Right cardiac atrium (tissue), 5 donors: ENCODE measurements at regions not wholly inside any gene's neighbourhood (a gene's known extent, or its start where the extent isn't known, plus 50 kb on each side); places are given as distances from the start of the nearest gene placed in this dataset.

Source experiments
- ATAC-seq, 2 donors: fragments of 200-7000 bp; cut with Tn5 transposase; one replicate each; pipeline versions ENCODE4 v1.8.0 to v1.9.1; 2020; ENCODE audit warnings: moderate library complexity in 2 of 2, mild to moderate bottlenecking in 1 of 2
- DNase-seq, 3 donors: peaks; one replicate each; pipeline ENCODE4 v3.0.0-alpha.2; 2020
- H3K27ac ChIP-seq: one replicate; pipeline ENCODE4 v1.5.1; 2013; ENCODE audit warnings: mild to moderate bottlenecking, low read length, control low read depth, moderate library complexity
- H3K27me3 ChIP-seq: one replicate; pipeline ENCODE4 v1.6.1; 2013; ENCODE audit not compliant: control insufficient read depth, insufficient read depth
- H3K4me1 ChIP-seq: one replicate; pipeline ENCODE4 v1.6.1; 2013; ENCODE audit warnings: low read length; ENCODE audit not compliant: control insufficient read depth, insufficient read depth
- H3K4me3 ChIP-seq: one replicate; pipeline ENCODE4 v1.5.1; 2013; ENCODE audit warnings: low read length, control low read depth
- H3K9me3 ChIP-seq: one replicate; pipeline ENCODE4 v1.6.1; 2013; ENCODE audit warnings: low read length; ENCODE audit not compliant: control insufficient read depth
- WGBS: extraction: QIAGEN DNeasy Blood & Tissue Kit; methylation state at CpG from one replicate; pipeline ENCODE4 v1.1.7; 2013; 5-methylcytosine and 5-hydroxymethylcytosine counted together
- intact Hi-C, 4 donors: fragments of 100-400 bp; cut with DNase I; formaldehyde crosslinking; loops; one replicate each; pipeline versions ENCODE4 v1.11.0 to v1.14.0; 2022 to 2023
- donor health status: healthy with polysubstance abuse.
- donor health status: DM: no; HTN: yes; CAD: no.
- donor health status: DM: no; HTN: no; CAD: no.
- donor health status: DM: no; HTN: yes; CAD: no; lungs with severe emphysema.
- donor health status: DM: yes; HTN: yes; CAD: no.

DNA sequence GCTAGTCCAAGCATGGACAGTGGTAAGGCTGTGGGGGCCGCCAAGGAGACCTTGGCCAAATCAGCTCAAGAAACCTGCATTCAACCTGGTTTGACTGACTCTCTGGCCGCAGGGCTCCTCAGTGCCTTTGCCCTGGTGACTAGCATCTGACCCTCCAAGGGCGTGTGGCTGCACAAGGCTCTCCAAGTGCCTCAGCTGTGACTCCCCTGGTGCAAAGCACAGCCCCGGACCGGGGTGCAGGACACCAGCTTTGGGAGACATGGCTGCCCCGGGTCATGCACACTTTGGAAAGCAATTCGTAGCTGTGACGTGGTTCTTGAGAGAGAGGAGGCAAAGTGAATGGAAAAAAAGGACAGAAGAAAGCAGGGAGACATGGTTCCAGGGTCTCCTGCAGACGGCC is 245.2 kb upstream of the IRX2 start:
- no peaks in the 10 kb centered on the region for H3K27me3 ChIP-seq
- H3K4me3 ChIP-seq: no peak overlapping the region
- WGBS: 74% methylated on average over 9 of the region's 9 CpGs
- no peaks in the 10 kb centered on the region for H3K4me1 ChIP-seq
- ATAC-seq (no peak), DNase-seq (no peak)
- peaks cover 2% of the 10 kb centered on the region for H3K9me3 ChIP-seq
- intact Hi-C loops: no loop called here
- no peak overlapping the region for H3K27ac ChIP-seq

DNA sequence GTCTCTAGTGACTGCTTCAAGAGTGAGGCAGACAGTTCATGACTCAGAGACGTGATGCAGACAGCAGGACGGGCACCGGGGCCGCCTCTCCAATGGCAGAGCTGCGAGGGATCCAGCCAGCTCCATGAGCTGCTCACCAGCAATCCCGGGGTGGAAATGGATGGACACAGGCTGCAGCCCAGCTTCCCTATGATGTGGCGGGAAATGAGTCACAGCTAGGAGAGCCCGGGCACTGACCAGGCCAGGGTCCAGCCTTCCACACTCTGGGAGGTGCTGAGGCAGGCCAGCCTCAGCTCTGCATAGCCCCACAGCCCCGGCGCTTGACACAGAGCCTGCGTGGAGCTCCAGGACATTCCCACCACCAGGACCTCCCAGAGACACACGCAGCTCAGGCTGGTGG is 244.8 kb upstream of the IRX2 start:
- 81% methylated on average over 12 of the region's 12 CpGs for WGBS
- ATAC-seq: no peak

DNA sequence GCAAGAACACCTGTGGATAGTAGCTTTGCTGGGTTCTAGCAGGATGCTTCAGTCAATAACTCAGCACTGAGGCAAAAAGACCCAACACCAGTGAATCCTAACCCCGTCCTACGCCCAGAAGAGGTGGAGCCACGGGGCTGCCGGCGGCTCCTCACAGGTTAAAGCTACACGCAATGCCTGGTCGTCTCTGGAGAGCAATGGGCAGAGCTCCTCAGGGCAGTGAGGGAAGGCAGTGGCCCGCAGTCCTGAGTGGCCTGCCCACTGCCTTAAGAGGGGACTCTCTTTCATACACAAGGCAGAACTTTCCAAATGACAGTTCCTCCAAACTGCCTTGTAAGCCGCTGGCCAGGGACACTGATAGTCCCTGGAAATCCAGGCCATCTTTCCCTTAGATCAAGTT is 244.2 kb upstream of the IRX2 start:
- Histone ChIP-seq H3K27me3 (no peaks in the 10 kb centered on the region), H3K4me3 (no peak overlapping the region), H3K27ac (no peak overlapping the region), H3K9me3 (no peaks in the 10 kb centered on the region), H3K4me1 (no peaks in the 10 kb centered on the region)
- WGBS: 86% methylated on average over 9 of the region's 9 CpGs
- intact Hi-C loops: no loop called here
- DNase-seq (no peak), ATAC-seq (no peak)

More for the DNA sequence above, 244.8 kb upstream of the IRX2 start:
- DNase-seq: no peak
- Histone ChIP-seq H3K4me1 (no peaks in the 10 kb centered on the region), H3K4me3 (no peak overlapping the region), H3K27ac (no peak overlapping the region), H3K27me3 (no peaks in the 10 kb centered on the region), H3K9me3 (no peaks in the 10 kb centered on the region)
- intact Hi-C loops: no loop called here

DNA sequence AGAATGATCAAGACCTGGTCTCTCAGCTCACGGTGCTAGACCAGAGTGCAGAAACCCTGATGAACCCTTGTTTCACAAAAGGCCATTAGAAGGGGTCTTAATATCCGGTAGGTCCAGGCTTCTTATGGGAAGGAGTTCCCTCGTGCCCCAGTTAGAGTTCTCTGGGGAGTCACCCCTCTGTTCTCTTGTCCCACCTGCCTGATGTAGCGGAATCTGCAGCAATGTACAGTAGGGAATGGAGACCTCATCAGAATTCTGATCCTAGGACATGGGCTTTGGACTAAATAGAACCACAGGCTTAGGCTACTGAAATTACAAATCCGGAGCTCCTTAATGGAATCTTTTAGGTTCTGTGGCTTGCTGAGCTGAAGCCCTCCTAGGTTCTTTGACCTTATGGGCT is 243.6 kb upstream of the IRX2 start:
- intact Hi-C loops: no loop called here
- DNase-seq (no peak), ATAC-seq (no peak)
- H3K4me1 ChIP-seq: no peaks in the 10 kb centered on the region
- H3K9me3 ChIP-seq: no peaks in the 10 kb centered on the region
- no peaks in the 10 kb centered on the region for H3K27me3 ChIP-seq
- 88% methylated on average over 5 of the region's 5 CpGs for whole genome bisulfite sequencing
- no peak overlapping the region for H3K27ac ChIP-seq
- H3K4me3 ChIP-seq: no peak overlapping the region

DNA sequence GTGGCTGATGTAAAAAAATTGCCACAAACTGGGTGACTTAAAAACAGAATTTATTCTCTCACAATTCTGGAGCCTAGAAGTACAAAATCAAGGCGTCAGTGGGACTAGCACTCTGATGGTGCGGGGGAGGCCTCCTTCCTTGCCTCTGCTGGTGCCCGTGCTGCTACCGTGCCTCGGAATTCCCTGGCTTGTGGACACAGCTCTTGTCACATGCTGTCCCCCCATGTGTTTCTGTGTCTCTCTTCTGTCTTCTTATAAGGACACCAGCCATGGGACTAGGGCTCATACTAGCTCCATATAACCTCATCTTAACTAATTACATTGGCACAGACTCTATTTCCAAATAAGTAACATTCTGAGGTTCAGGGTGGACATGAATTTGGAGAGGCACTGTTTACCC is 242.3 kb upstream of the IRX2 start:
- ATAC-seq (no peak), DNase-seq (no peak)
- H3K4me3 ChIP-seq: no peak overlapping the region
- intact Hi-C loops: no loop called here
- no peak overlapping the region for H3K27ac ChIP-seq
- WGBS: 65% methylated on average over 5 of the region's 5 CpGs
- H3K27me3 ChIP-seq: no peaks in the 10 kb centered on the region
- peaks cover 3% of the 10 kb centered on the region for H3K9me3 ChIP-seq
- H3K4me1 ChIP-seq: no peaks in the 10 kb centered on the region

DNA sequence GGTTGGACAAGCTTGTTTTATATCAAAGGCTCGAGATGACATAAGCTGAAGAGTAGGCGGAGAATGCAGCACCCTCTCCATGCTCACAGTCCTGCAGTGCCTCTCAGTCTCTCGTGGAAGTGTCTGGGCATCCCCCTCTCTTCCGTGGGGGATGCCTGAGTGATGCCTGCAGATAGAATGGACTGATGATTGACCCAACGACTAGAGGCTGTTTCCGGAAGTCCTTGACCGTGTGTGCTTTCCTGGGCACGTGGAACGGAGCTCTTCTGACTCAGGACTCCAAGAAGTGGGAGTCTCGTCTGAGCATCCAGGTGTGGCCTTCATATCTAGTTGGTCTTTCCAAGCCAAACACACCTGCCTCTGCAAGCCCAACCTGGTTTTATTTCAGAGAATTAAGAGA is 241.8 kb upstream of the IRX2 start:
- H3K27ac ChIP-seq: no peak overlapping the region
- peaks cover 3% of the 10 kb centered on the region for H3K9me3 ChIP-seq
- no peak for ATAC-seq
- no peak for DNase-seq
- intact Hi-C loops: no loop called here
- H3K27me3 ChIP-seq: no peaks in the 10 kb centered on the region
- H3K4me3 ChIP-seq: no peak overlapping the region
- no peaks in the 10 kb centered on the region for H3K4me1 ChIP-seq
- 57% methylated on average over 10 of the region's 10 CpGs for WGBS

DNA sequence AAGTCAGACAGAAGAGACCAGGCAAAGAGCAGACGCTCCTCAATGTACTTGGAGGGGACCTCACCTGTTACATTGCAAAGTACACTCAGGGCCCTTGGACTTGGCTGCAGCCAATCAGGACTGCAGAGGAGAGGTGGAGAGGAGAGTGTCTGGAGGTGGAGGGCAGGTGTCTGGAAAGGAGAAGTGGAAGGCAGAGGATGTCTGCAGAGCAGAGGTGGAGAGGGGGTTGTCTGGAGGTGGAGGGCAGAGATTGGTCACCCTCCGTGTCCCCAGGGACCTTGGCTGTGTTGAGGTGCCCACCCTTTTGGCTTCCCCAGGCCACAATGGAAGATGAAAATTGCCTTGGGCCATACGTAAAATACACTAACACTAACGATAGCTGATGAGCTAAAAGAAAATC is 241.3 kb upstream of the IRX2 start:
- 83% methylated on average over 4 of the region's 4 CpGs for WGBS
- ATAC-seq: no peak
- no peak for DNase-seq
- Histone ChIP-seq H3K4me1 (no peaks in the 10 kb centered on the region), H3K27me3 (no peaks in the 10 kb centered on the region), H3K27ac (no peak overlapping the region), H3K9me3 (peaks cover 3% of the 10 kb centered on the region), H3K4me3 (no peak overlapping the region)
- intact Hi-C loops: no loop called here

DNA sequence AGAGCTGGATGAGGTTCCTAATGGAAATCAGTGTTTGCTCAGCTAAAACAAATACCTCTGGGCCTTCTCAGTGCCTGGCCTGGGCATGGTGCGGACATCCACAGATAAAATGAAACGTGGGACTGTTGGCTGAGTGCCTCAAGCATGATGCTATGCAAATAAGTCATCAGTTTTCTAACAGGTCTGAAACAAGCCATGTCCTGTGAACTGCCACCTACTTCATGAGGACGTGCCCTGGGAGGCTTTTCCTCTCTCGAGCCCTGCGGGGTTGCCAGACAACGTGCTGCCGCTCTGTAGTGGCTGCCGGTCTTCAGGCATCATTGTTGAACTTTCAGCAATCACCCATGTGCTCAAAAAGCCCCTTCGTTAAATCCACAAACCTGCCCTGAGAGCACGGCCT is 240.4 kb upstream of the IRX2 start:
- DNase-seq (no peak), ATAC-seq (no peak)
- Histone ChIP-seq H3K4me1 (no peaks in the 10 kb centered on the region), H3K27ac (no peak overlapping the region), H3K4me3 (no peak overlapping the region), H3K9me3 (peaks cover 4% of the 10 kb centered on the region), H3K27me3 (no peaks in the 10 kb centered on the region)
- WGBS: 47% methylated on average over 10 of the region's 10 CpGs
- intact Hi-C loops: no loop called here

DNA sequence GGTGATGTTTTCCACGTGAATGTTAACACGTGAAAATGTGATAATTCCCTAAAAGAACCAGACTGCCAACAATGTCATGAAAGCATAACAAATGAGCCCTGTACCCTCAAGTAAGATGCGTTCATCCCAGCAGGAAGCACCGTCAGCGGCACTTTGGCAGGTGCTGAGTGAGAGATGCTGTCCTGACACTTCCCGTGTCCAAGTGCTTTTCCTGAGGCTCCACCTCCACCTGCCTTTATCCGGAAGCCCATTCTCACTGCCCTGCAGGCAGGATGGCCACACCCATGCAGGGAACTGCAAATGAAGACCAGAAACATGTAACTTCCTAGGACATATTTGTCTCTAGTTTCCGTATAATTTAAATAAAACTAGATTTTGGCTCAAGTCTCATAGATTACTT is 238.0 kb upstream of the IRX2 start:
- Histone ChIP-seq H3K9me3 (peaks cover 9% of the 10 kb centered on the region), H3K4me1 (no peaks in the 10 kb centered on the region), H3K27me3 (no peaks in the 10 kb centered on the region), H3K27ac (no peak overlapping the region), H3K4me3 (no peak overlapping the region)
- DNase-seq (no peak), ATAC-seq (no peak)
- intact Hi-C loops: no loop called here
- WGBS: 26% methylated on average over 8 of the region's 8 CpGs

DNA sequence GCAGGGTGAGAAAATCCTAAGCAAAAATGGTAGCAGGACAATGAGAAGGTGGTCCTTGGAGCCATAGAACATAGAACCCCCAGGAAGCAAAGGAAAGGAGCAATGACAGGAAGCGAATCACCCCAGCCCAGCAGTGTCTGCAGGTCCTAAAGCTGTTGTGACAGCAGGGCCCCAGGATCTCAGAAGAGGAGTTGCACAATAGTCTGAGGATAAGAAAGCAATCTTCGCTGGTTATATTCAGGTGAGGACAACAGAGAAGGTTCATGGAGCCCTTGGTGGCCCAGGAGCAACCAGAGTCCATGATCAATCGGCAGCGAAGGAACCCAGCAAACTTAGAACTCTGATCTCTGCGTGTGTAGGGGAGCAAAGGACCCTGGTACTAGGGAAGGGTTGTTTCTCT is 234.8 kb upstream of the IRX2 start:
- ATAC-seq: no peak
- WGBS: 86% methylated on average over 5 of the region's 5 CpGs
- Histone ChIP-seq H3K9me3 (peaks cover 13% of the 10 kb centered on the region), H3K27ac (no peak overlapping the region), H3K27me3 (no peaks in the 10 kb centered on the region), H3K4me3 (no peak overlapping the region), H3K4me1 (no peaks in the 10 kb centered on the region)
- intact Hi-C loops: no loop called here
- no peak for DNase-seq

DNA sequence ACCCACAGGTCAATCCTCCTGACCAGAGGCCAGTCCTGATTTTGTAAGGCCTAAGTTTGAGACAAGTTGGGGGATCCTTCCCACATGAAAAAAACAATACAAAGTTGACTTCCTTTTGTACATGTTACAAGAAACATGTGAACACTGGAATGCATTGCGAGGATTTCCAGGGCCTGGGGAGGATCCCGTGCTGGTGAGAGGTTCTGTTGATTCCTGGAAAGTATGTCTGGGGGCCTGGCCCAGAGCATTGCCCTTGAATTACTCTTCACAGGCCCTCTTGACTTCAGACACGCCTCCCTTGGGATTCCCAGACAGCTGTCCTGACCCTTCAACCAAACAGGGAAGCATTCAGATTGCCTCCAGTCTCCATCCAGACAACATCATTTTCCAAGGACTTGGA is 234.2 kb upstream of the IRX2 start:
- 70% methylated on average over 3 of the region's 3 CpGs for WGBS
- H3K4me1 ChIP-seq: no peaks in the 10 kb centered on the region
- intact Hi-C loops: no loop called here
- no peak overlapping the region for H3K27ac ChIP-seq
- peaks cover 13% of the 10 kb centered on the region for H3K9me3 ChIP-seq
- no peak overlapping the region for H3K4me3 ChIP-seq
- H3K27me3 ChIP-seq: no peaks in the 10 kb centered on the region
- ATAC-seq (no peak), DNase-seq (no peak)

DNA sequence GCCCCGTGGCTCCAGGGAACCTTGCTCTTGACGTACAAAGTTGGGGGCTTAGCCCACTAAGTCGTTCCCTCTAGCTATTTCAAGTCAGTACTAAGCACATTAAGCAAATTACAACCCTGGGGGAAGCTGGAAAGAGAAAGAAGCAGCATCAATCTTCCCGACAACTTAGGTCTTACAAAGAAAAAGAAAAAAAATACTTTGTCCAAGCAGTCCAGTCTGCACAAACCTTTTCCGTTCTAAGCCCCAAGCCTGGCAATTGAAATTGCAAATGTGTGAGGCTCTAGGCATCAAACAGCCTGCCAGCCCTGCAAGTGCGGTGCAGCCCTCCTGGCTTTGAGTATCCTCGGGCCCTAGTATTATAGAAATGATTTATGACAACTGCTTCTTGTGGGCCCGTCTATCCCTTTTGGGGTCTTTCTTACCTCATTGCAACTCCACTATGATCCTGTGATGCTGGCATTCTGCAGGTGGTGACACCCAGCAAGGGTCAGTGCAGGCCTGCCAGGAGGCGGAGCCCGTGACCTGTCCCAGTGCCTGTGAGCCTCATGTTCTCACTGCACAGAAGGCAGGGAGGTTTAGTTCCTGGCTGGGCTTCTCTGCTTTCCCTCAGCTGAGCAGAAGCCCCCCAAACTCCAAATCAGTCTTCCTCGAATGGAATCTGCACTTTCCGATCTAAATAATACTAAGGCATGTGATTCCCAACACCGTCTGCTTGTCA is 232.3 kb upstream of the IRX2 start:
- H3K4me1 ChIP-seq: no peaks in the 10 kb centered on the region
- intact Hi-C loops: no loop called here
- WGBS: 72% methylated on average over 13 of the region's 13 CpGs
- H3K4me3 ChIP-seq: no peak overlapping the region
- DNase-seq: no peak
- ATAC-seq: no peak
- no peaks in the 10 kb centered on the region for H3K27me3 ChIP-seq
- H3K27ac ChIP-seq: no peak overlapping the region
- peaks cover 10% of the 10 kb centered on the region for H3K9me3 ChIP-seq
